A549 (cell line): ENCODE measurements at regions not wholly inside any gene's neighbourhood (a gene's known extent, or its start where the extent isn't known, plus 50 kb on each side); places are given as distances from the start of the nearest gene placed in this dataset.

Source experiments
- BCL3 ChIP-seq: fragments of >200 bp; sonication (Bioruptor Twin); formaldehyde crosslinking; IDR thresholded peaks from 3 replicates; pipeline ENCODE4 v1.6.1; 2016
- ESRRA ChIP-seq: fragments of 150-350 bp; IDR thresholded peaks from 2 replicates; pipeline ENCODE4 v1.6.1; 2014; ENCODE audit warnings: mild to moderate bottlenecking, low read length, borderline replicate concordance
- HEYL ChIP-seq: fragments of 250-450 bp; sonication (Bioruptor Pico); IDR thresholded peaks from 2 replicates; pipeline ENCODE4 v1.8.0; 2021; ENCODE audit warnings: mild to moderate bottlenecking, moderate library complexity
- KDM1A ChIP-seq: fragments of 200-600 bp; sonication (generic); IDR thresholded peaks from 2 replicates; pipeline ENCODE4 v1.6.1; 2016; ENCODE audit warnings: low read depth, mild to moderate bottlenecking
- POLR2A ChIP-seq: IDR thresholded peaks from 2 replicates; pipeline ENCODE4 v1.6.1; 2012; ENCODE audit warnings: mild to moderate bottlenecking, low read length
- RAD21 ChIP-seq, 2 experiments: fragments of >200 bp in 1 of 2; sonication (Bioruptor Twin) in 1 of 2; formaldehyde crosslinking in 1 of 2; IDR thresholded peaks in 1 of 2; conservative IDR thresholded peaks in 1 of 2; 2 replicates in 1 of 2; 3 replicates in 1 of 2; pipeline ENCODE4 v1.6.1; 2012 to 2018; ENCODE audit warnings: inconsistent platforms in 1 of 2
- RCOR1 ChIP-seq: fragments of 150-350 bp; IDR thresholded peaks from 2 replicates; pipeline ENCODE4 v1.6.1; 2014; ENCODE audit warnings: antibody characterized with exemption, low read length, low read depth
- RFX5 ChIP-seq: fragments of 450-650 bp; IDR thresholded peaks from 2 replicates; pipeline ENCODE4 v1.7.1; 2014; ENCODE audit warnings: antibody characterized with exemption, mild to moderate bottlenecking, moderate library complexity
- TF ChIP-seq, protein P1 (sequence below): fragments of >200 bp; sonication (Bioruptor Twin); formaldehyde crosslinking; IDR thresholded peaks from 3 replicates; pipeline ENCODE4 v1.5.1; 2016

DNA sequence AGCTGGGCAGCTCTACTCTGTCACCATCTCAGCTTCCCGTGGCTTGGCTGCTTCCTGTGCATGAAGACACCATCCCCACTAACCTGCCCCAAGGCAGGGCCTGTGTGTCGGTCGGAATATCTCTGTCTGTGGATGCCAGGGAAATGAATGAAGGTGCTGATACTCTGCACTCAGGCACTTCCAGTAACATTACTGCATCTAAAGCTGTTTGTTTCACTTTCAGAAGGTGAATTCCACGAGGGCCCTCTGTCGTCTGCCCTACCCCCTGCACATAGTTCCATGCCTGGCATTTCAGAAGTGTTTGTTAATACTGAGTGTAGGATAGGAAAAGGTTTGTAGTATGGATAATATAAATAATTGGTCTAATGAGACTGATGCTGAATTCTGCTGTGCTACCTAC is 114.7 kb upstream of the GMDS start:
- TF ChIP-seq, protein P1, sequence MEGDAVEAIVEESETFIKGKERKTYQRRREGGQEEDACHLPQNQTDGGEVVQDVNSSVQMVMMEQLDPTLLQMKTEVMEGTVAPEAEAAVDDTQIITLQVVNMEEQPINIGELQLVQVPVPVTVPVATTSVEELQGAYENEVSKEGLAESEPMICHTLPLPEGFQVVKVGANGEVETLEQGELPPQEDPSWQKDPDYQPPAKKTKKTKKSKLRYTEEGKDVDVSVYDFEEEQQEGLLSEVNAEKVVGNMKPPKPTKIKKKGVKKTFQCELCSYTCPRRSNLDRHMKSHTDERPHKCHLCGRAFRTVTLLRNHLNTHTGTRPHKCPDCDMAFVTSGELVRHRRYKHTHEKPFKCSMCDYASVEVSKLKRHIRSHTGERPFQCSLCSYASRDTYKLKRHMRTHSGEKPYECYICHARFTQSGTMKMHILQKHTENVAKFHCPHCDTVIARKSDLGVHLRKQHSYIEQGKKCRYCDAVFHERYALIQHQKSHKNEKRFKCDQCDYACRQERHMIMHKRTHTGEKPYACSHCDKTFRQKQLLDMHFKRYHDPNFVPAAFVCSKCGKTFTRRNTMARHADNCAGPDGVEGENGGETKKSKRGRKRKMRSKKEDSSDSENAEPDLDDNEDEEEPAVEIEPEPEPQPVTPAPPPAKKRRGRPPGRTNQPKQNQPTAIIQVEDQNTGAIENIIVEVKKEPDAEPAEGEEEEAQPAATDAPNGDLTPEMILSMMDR, result no peak
- TF ChIP-seq ESRRA (no peak), KDM1A (no peak), HEYL (no peak), RCOR1 (no peak), POLR2A (no peak), RFX5 (no peak), RAD21 (conservative IDR thresholded peaks at IDR 0.05 in 1 of 2, IDR thresholded peaks at IDR 0.05 in 1 of 2) (no peak), BCL3 (no peak)
